Heart right ventricle (tissue), 16 donors: ENCODE measurements at regions not wholly inside any gene's neighbourhood (a gene's known extent, or its start where the extent isn't known, plus 50 kb on each side); places are given as distances from the start of the nearest gene placed in this dataset.

Experiments
- ATAC-seq, 8 donors: fragments of 200-7000 bp; cut with Tn5 transposase; one replicate each; pipeline ENCODE4 v1.9.1; 2020; ENCODE audit warnings: mild to moderate bottlenecking in 8 of 8, moderate library complexity in 8 of 8, moderate number of reproducible peaks in 1 of 8
- DNase-seq, 2 donors: peaks; one replicate each; pipeline ENCODE4 v3.0.0-alpha.2; 2020
- H3K27ac ChIP-seq, 10 donors: fragments of 200-600 bp; sonication (generic) in 2 of 10; one replicate each; pipeline versions ENCODE4 v1.5.0 to v1.8.0; 2020 to 2022; ENCODE audit warnings: mild to moderate bottlenecking in 3 of 10
- H3K27me3 ChIP-seq, 7 donors: fragments of 200-600 bp; one replicate each; pipeline ENCODE4 v1.8.0; 2021 to 2022; ENCODE audit warnings: mild to moderate bottlenecking in 2 of 7
- H3K36me3 ChIP-seq, 9 donors: fragments of 200-600 bp; sonication (generic) in 1 of 9; one replicate each; pipeline versions ENCODE4 v1.5.0 to v1.8.0; 2020 to 2022; ENCODE audit warnings: mild to moderate bottlenecking in 2 of 9
- H3K4me1 ChIP-seq, 9 donors: fragments of 200-600 bp; sonication (generic) in 1 of 9; one replicate each; pipeline versions ENCODE4 v1.5.0 to v1.8.0; 2020 to 2022; ENCODE audit warnings: mild to moderate bottlenecking in 4 of 9
- H3K4me3 ChIP-seq, 10 donors: fragments of 200-600 bp; sonication (generic) in 2 of 10; one replicate each; pipeline versions ENCODE4 v1.5.0 to v1.8.0; 2020 to 2022; ENCODE audit warnings: mild to moderate bottlenecking in 7 of 10, moderate library complexity in 2 of 10
- H3K9me3 ChIP-seq, 11 donors: fragments of 200-600 bp in 10 of 11; sonication (generic) in 2 of 11; one replicate each; pipeline versions ENCODE4 v1.5.0 to v1.8.0; 2013 to 2022; ENCODE audit warnings: mild to moderate bottlenecking in 2 of 11, control low read depth in 1 of 11, moderate library complexity in 1 of 11
- WGBS, 2 donors: extraction: QIAGEN DNeasy Blood & Tissue Kit; methylation state at CpG; one replicate each; pipeline ENCODE4 v1.1.7; 2013; ENCODE audit warnings: inconsistent platforms in 1 of 2; 5-methylcytosine and 5-hydroxymethylcytosine counted together
- intact Hi-C, 10 donors: fragments of 100-400 bp; cut with DNase I; formaldehyde crosslinking; loops; one replicate each; pipeline versions ENCODE4 v1.11.1 to v1.14.2; 2022
- TF ChIP-seq, protein P1 (sequence below), 9 donors: fragments of 200-600 bp; sonication (generic) in 2 of 9; IDR thresholded peaks; one replicate each; pipeline versions ENCODE4 v1.5.0 to v1.8.0; 2021 to 2022; ENCODE audit warnings: antibody characterized with exemption in 9 of 9, mild to moderate bottlenecking in 5 of 9, moderate library complexity in 1 of 9
- donor health status: Arrhythmogenic right ventricular cardiomyopathy.
- donor health status: ischemic (EF 13 %, LVEDD 7.1; RV severe dilation, severe dysfunction).
- donor health status: healthy with polysubstance abuse.
- donor health status: DM: no; HTN: yes; CAD: no.
- donor health status: DM: no; HTN: no; CAD: no.
- donor health status: ischemic (EF 25% LVEDD 6.9; RV normal size, moderate dysfunction).
- donor health status: ischemic (EF 25% LVEDD 5.7; RV mildly dilated, moderate dysfunction).
- donor health status: healthy.
- donor health status: DM: yes; HTN: yes; CAD: no.
- donor health status: Ischemic cardiomyopathy.
- donor health status: ischemic (EF 35%, LVEDD 5.7; RV mildly dilated, moderate dysfunction).
- donor health status: nonischemic (EF 11% LVEDD 7.7; RV severe dilation, severe dysfunction).
- donor health status: DM: yes; HTN: yes; CAD: no.
- donor health status: PGD.
- donor health status: ischemic (EF 29% LVEDD 5.4; RV normal size, mild dysfunction).
- donor health status: nonischemic (EF 23%, LVEDD 6.1; RV moderate dilation, normal function).

DNA sequence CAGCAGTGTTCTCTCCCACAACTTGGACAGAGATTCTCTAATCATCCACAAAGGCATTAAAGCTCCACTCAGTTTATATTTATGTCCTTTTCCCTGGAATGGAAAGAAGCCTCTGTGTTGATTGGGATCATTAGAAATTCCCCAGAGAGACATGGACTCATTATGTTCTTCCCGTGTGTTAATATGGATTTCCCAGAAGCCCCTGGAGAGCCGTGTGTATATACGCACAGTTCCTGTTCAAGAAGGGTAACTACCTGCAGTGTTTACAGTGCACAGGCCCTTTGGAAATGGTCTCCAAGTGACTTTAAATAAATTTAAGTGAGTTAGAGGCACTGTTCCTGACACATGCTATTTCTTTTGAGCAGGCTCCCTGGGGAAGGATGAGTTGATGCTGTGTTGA, 428.0 kb upstream of the TMTC1 start:
- ATAC-seq = no peak
- intact Hi-C loops = no loop called here
- no peak overlapping the region for H3K27ac ChIP-seq
- WGBS, 2 donors = 59 to 74% methylated on average over 3 of the region's 3 CpGs
- no peak overlapping the region for H3K4me3 ChIP-seq
- H3K4me1 ChIP-seq = no peaks in the 10 kb centered on the region
- TF ChIP-seq, protein P1, sequence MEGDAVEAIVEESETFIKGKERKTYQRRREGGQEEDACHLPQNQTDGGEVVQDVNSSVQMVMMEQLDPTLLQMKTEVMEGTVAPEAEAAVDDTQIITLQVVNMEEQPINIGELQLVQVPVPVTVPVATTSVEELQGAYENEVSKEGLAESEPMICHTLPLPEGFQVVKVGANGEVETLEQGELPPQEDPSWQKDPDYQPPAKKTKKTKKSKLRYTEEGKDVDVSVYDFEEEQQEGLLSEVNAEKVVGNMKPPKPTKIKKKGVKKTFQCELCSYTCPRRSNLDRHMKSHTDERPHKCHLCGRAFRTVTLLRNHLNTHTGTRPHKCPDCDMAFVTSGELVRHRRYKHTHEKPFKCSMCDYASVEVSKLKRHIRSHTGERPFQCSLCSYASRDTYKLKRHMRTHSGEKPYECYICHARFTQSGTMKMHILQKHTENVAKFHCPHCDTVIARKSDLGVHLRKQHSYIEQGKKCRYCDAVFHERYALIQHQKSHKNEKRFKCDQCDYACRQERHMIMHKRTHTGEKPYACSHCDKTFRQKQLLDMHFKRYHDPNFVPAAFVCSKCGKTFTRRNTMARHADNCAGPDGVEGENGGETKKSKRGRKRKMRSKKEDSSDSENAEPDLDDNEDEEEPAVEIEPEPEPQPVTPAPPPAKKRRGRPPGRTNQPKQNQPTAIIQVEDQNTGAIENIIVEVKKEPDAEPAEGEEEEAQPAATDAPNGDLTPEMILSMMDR (IDR thresholded peaks at IDR 0.05) = no peak
- no peak for DNase-seq
- H3K36me3 ChIP-seq = no peaks in the 10 kb centered on the region
- no peaks in the 10 kb centered on the region for H3K27me3 ChIP-seq
- no peaks in the 10 kb centered on the region for H3K9me3 ChIP-seq

- DNase-seq = no peak
- Histone ChIP-seq H3K27ac (no peak overlapping the region), H3K9me3 (no peaks in the 10 kb centered on the region), H3K36me3 (no peaks in the 10 kb centered on the region), H3K27me3 (peaks cover 4 to 42% (median 30%) of the 10 kb centered on the region in 7 donors), H3K4me1 (peaks cover 0 to 12% (median 0%) of the 10 kb centered on the region in 9 donors), H3K4me3 (no peak overlapping the region)
- intact Hi-C loops = no loop called here
- WGBS, 2 donors = 74 to 83% methylated on average over 2 of the region's 2 CpGs
- TF ChIP-seq, protein P1 (IDR thresholded peaks at IDR 0.05) = no peak
- no peak for ATAC-seq
These were observed 420.2 kb upstream of the TMTC1 start for GRCh38 chr12:30203981-30204380.

DNA sequence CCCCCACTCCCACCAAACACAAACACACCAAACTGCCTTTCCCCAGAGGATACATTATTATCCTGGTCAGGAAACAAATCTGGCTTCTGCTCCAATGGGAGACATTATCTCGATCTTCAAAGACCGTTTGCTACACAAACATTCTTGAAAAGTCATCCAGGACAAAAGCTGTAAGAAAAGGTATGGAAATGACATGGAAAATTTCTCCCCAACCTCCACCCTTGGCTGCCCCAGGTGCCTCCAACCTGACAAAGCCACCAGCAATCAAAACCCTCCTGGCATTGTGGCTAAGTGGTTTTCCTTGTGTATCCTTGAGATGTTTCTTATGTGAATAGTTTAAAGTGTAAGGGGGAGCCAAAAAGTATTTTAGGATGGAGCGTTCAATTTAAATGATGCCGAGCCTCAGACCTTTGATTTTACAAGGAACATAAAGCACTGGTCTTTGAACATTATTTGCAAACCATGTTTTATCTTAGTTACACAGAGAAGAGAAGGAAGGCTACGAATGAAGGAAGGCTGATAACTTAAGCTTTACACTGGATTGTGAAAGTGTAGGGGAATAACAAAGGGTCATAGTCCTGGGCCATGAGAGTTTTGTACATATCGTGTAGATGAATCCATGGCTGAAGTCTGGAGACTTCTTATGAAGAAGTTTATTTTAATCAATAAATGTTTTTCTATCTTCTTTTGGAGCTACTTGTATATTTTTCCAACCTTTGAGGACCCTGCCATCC, 418.9 kb upstream of the TMTC1 start:
- TF ChIP-seq, protein P1 (IDR thresholded peaks at IDR 0.05) = no peak
- Histone ChIP-seq H3K9me3 (no peaks in the 10 kb centered on the region), H3K27me3 (peaks cover 4 to 46% (median 30%) of the 10 kb centered on the region in 7 donors), H3K36me3 (no peaks in the 10 kb centered on the region), H3K4me3 (no peak overlapping the region), H3K27ac (no peak overlapping the region), H3K4me1 (peaks cover 0 to 12% (median 0%) of the 10 kb centered on the region in 9 donors)
- WGBS, 2 donors = 69 to 73% methylated on average over 6 of the region's 6 CpGs
- DNase-seq = no peak
- intact Hi-C loops = no loop called here
- ATAC-seq = no peak

- intact Hi-C loops = no loop called here
- H3K36me3 ChIP-seq = no peaks in the 10 kb centered on the region
- WGBS, 2 donors = 20 to 24% methylated on average over 42 to 49 of the region's 55 CpGs
- H3K9me3 ChIP-seq = no peaks in the 10 kb centered on the region
- peak in 1 of 2 donors; percentile 12 for DNase-seq
- H3K27ac ChIP-seq = no peak overlapping the region
- TF ChIP-seq, protein P1 (IDR thresholded peaks at IDR 0.05) = peak in 3 of 9 donors; percentile 10 to 41 (median 29)
- peak overlapping the region in 9 of 10 donors; percentile 16 to 47 (median 39) for H3K4me3 ChIP-seq
- H3K4me1 ChIP-seq = peaks cover 0 to 12% (median 0%) of the 10 kb centered on the region in 9 donors
- H3K27me3 ChIP-seq = peaks cover 4 to 46% (median 30%) of the 10 kb centered on the region in 7 donors
- ATAC-seq = peak in 6 of 8 donors; percentile 38 to 78 (median 49)
These were observed 417.8 kb upstream of the TMTC1 start for GRCh38 chr12:30201301-30202160.
